ENCODE measurements at regions not wholly inside any gene's neighbourhood (a gene's known extent, or its start where the extent isn't known, plus 50 kb on each side); places are given as distances from the start of the nearest gene placed in this dataset.

DNA sequence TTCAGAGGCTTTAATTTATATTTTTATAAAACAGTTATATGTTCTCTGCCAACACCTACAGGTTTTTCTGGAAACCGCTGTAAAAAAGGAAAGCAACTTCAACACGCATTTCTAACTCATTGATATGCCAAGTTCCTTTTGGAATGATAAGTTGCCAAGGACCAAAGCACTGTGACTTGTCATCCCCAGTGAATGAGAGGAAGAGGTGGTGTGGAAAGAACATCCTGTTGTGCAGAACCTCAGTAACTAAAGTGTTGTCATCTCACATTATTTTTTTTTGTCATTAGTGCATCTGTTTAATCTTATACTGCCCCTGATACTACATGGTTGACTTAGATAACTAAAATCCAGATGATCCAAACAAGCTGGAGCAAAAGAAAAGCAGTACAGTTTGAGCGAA is 96.0 kb upstream of the NEUROD1 start:
- TF ChIP-seq, protein P1, sequence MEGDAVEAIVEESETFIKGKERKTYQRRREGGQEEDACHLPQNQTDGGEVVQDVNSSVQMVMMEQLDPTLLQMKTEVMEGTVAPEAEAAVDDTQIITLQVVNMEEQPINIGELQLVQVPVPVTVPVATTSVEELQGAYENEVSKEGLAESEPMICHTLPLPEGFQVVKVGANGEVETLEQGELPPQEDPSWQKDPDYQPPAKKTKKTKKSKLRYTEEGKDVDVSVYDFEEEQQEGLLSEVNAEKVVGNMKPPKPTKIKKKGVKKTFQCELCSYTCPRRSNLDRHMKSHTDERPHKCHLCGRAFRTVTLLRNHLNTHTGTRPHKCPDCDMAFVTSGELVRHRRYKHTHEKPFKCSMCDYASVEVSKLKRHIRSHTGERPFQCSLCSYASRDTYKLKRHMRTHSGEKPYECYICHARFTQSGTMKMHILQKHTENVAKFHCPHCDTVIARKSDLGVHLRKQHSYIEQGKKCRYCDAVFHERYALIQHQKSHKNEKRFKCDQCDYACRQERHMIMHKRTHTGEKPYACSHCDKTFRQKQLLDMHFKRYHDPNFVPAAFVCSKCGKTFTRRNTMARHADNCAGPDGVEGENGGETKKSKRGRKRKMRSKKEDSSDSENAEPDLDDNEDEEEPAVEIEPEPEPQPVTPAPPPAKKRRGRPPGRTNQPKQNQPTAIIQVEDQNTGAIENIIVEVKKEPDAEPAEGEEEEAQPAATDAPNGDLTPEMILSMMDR (IDR thresholded peaks at IDR 0.05), result no peak
- TF ChIP-seq POLR2A (IDR thresholded peaks at IDR 0.05), result no peak

All from adrenal gland (tissue), 5 donors.